HG03097 (cell line): ENCODE measurements at regions not wholly inside any gene's neighbourhood (a gene's known extent, or its start where the extent isn't known, plus 50 kb on each side); places are given as distances from the start of the nearest gene placed in this dataset.

Experiments
- ATAC-seq: cut with Tn5 transposase; IDR thresholded peaks from one replicate; pipeline ENCODE4 v1.9.1; 2021; ENCODE audit not compliant: unreplicated experiment, low FRiP score

GRCh38 chr4:14631806-14632440 lies 370.4 kb upstream of the CPEB2 start:
- ATAC-seq = no peak

- no peak for ATAC-seq
Observed at GRCh38 chr4:14636563-14636962, 365.7 kb upstream of the CPEB2 start.

GRCh38 chr4:14640476-14640875 lies 361.8 kb upstream of the CPEB2 start:
- ATAC-seq = no peak

GRCh38 chr4:14641871-14642270 lies 360.4 kb upstream of the CPEB2 start:
- ATAC-seq = no peak

- no peak for ATAC-seq
Observed at GRCh38 chr4:14644580-14645282, 357.6 kb upstream of the CPEB2 start.

GRCh38 chr4:14646831-14647230 lies 355.4 kb upstream of the CPEB2 start:
- ATAC-seq = no peak

GRCh38 chr4:14650127-14650526 lies 352.2 kb upstream of the CPEB2 start:
- no peak for ATAC-seq

GRCh38 chr4:14652522-14652921 lies 349.8 kb upstream of the CPEB2 start:
- ATAC-seq = no peak

GRCh38 chr4:14653338-14653737 lies 348.9 kb upstream of the CPEB2 start:
- ATAC-seq = no peak

GRCh38 chr4:14659286-14659685 lies 343.0 kb upstream of the CPEB2 start:
- ATAC-seq = no peak

- ATAC-seq = no peak
Observed at GRCh38 chr4:14667624-14668151, 334.6 kb upstream of the CPEB2 start.

GRCh38 chr4:14668296-14668695 lies 334.0 kb upstream of the CPEB2 start:
- ATAC-seq = no peak

- no peak for ATAC-seq
Observed at GRCh38 chr4:14669371-14669770, 332.9 kb upstream of the CPEB2 start.

GRCh38 chr4:14671146-14671545 lies 331.1 kb upstream of the CPEB2 start:
- no peak for ATAC-seq

GRCh38 chr4:14675279-14675985 lies 326.8 kb upstream of the CPEB2 start:
- ATAC-seq = no peak

- no peak for ATAC-seq
Observed at GRCh38 chr4:14679906-14680305, 322.4 kb upstream of the CPEB2 start.

- no peak for ATAC-seq
Observed at GRCh38 chr4:14681330-14681729, 321.0 kb upstream of the CPEB2 start.

- ATAC-seq = no peak
Observed at GRCh38 chr4:14693728-14694127, 308.6 kb upstream of the CPEB2 start.

GRCh38 chr4:14695095-14695845 lies 307.0 kb upstream of the CPEB2 start:
- no peak for ATAC-seq

GRCh38 chr4:14700083-14700482 lies 302.2 kb upstream of the CPEB2 start:
- ATAC-seq = no peak

GRCh38 chr4:14700544-14700943 lies 301.7 kb upstream of the CPEB2 start:
- no peak for ATAC-seq
